WERI-Rb-1 (cell line): ENCODE measurements at regions not wholly inside any gene's neighbourhood (a gene's known extent, or its start where the extent isn't known, plus 50 kb on each side); places are given as distances from the start of the nearest gene placed in this dataset.

Experiments used
- DNase-seq: peaks from one replicate; pipeline ENCODE4 v3.0.0-alpha.2; 2020
- H3K27ac ChIP-seq: fragments of 250-450 bp; sonication (Bioruptor Pico); 2 replicates; pipeline ENCODE4 v1.5.1; 2020; ENCODE audit warnings: mild to moderate bottlenecking, moderate library complexity
- H3K27me3 ChIP-seq: fragments of 250-450 bp; sonication (Bioruptor Pico); 2 replicates; pipeline ENCODE4 v1.5.1; 2021; ENCODE audit warnings: mild to moderate bottlenecking, low read depth, moderate library complexity; ENCODE audit not compliant: insufficient read depth, severe bottlenecking
- H3K36me3 ChIP-seq: fragments of 250-450 bp; sonication (Bioruptor Pico); 2 replicates; pipeline ENCODE4 v1.5.1; 2020; ENCODE audit warnings: mild to moderate bottlenecking, moderate library complexity
- H3K4me3 ChIP-seq: 2 replicates; pipeline ENCODE4 v1.5.1; 2011; ENCODE audit warnings: low read depth, mild to moderate bottlenecking, control low read depth, low read length
- H3K9me3 ChIP-seq: fragments of 250-450 bp; sonication (Bioruptor Pico); 2 replicates; pipeline ENCODE4 v1.5.1; 2021; ENCODE audit warnings: mild to moderate bottlenecking, moderate library complexity; ENCODE audit not compliant: severe bottlenecking
- CTCF ChIP-seq: IDR thresholded peaks from 2 replicates; pipeline ENCODE4 v1.5.1; 2011; ENCODE audit warnings: low read depth, mild to moderate bottlenecking, control low read depth, inconsistent platforms, low read length

GRCh38 chr19:30649934-30650614, 277.9 kb downstream of the ZNF536 start:
- no peaks in the 10 kb centered on the region for H3K9me3 ChIP-seq
- DNase-seq = peak; percentile 55
- TF ChIP-seq CTCF = peak; percentile 76
- no peak overlapping the region for H3K27ac ChIP-seq
- no peaks in the 10 kb centered on the region for H3K36me3 ChIP-seq
- H3K27me3 ChIP-seq = no peaks in the 10 kb centered on the region
- H3K4me3 ChIP-seq = no peak overlapping the region

GRCh38 chr19:30648866-30649862, 277.0 kb downstream of the ZNF536 start:
- no peaks in the 10 kb centered on the region for H3K27me3 ChIP-seq
- H3K27ac ChIP-seq = no peak overlapping the region
- H3K9me3 ChIP-seq = no peaks in the 10 kb centered on the region
- no peak overlapping the region for H3K4me3 ChIP-seq
- H3K36me3 ChIP-seq = no peaks in the 10 kb centered on the region
- DNase-seq = no peak
- TF ChIP-seq CTCF = no peak

GRCh38 chr19:30647891-30648720, 275.9 kb downstream of the ZNF536 start:
- peak; percentile 62 for TF ChIP-seq CTCF
- H3K27me3 ChIP-seq = no peaks in the 10 kb centered on the region
- H3K9me3 ChIP-seq = no peaks in the 10 kb centered on the region
- DNase-seq = peak; percentile 39
- no peak overlapping the region for H3K4me3 ChIP-seq
- H3K27ac ChIP-seq = no peak overlapping the region
- no peaks in the 10 kb centered on the region for H3K36me3 ChIP-seq

GRCh38 chr19:30646806-30647205, 274.6 kb downstream of the ZNF536 start:
- Histone ChIP-seq H3K36me3 (no peaks in the 10 kb centered on the region), H3K4me3 (no peak overlapping the region), H3K9me3 (no peaks in the 10 kb centered on the region), H3K27ac (no peak overlapping the region), H3K27me3 (no peaks in the 10 kb centered on the region)
- no peak for DNase-seq
- TF ChIP-seq CTCF = no peak

GRCh38 chr19:30645946-30646577, 273.9 kb downstream of the ZNF536 start:
- DNase-seq = no peak
- no peaks in the 10 kb centered on the region for H3K36me3 ChIP-seq
- H3K9me3 ChIP-seq = no peaks in the 10 kb centered on the region
- no peak overlapping the region for H3K4me3 ChIP-seq
- no peak overlapping the region for H3K27ac ChIP-seq
- no peaks in the 10 kb centered on the region for H3K27me3 ChIP-seq
- TF ChIP-seq CTCF = no peak
